Mammary epithelial cell (primary cell): ENCODE measurements at regions not wholly inside any gene's neighbourhood (a gene's known extent, or its start where the extent isn't known, plus 50 kb on each side); places are given as distances from the start of the nearest gene placed in this dataset.

Experiments
- CTCF ChIP-seq, 2 donors: IDR thresholded peaks in 1 of 2; conservative IDR thresholded peaks in 1 of 2; 2 replicates each; pipeline ENCODE4 v1.5.1; 2011 to 2012; ENCODE audit warnings: inconsistent platforms in 2 of 2, low read length in 2 of 2, mild to moderate bottlenecking in 2 of 2, control low read depth in 1 of 2, low read depth in 1 of 2; ENCODE audit not compliant: insufficient read depth in 1 of 2; ENCODE audit errors: extremely low read depth in 1 of 2
- EZH2 ChIP-seq: IDR thresholded peaks from 2 replicates; pipeline ENCODE4 v1.6.1; 2012; ENCODE audit warnings: low read length, inconsistent platforms, borderline replicate concordance

DNA sequence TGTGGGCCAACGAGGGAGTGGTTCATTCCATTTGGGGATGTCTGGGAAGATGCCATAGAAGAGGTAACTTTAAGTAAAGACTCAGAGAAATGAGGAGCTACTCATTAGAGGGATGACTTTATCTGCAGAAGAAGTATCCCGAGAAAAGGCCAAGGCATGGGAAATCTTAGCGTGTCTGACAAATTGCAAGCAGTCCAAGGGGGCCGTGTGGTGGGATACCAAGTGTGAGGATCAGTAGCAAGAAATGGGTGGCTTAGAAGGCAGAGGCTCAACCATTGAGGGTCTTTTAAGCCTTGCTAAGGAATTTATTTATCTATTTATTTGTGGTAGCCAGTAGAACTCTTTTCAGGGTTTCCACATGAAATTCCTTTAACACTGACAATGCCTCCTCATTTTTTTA, 436.4 kb downstream of the RNF144A start:
- TF ChIP-seq EZH2, result no peak
- TF ChIP-seq CTCF (conservative IDR thresholded peaks at IDR 0.05 in 1 of 2, IDR thresholded peaks at IDR 0.05 in 1 of 2; ENCODE audit: extremely low read depth in 1 of 2, insufficient read depth in 1 of 2, low read depth in 1 of 2, low read length in 2 of 2), result no peak
